DMS79 treated with DMSO at 0.1 percent for 48 hours (cell line): ENCODE measurements at regions not wholly inside any gene's neighbourhood (a gene's known extent, or its start where the extent isn't known, plus 50 kb on each side); places are given as distances from the start of the nearest gene placed in this dataset.
"Not testable (repeated sequence)": the region's sequence is repeated elsewhere in the genome, so short reads cannot be mapped to it uniquely, and the experiment has no call there.

ENCODE experiments used
- DNase-seq: peaks from one replicate; lab custom pipeline; 2025; lab: John Stamatoyannopoulos, UW

GRCh38 chr10:91745090-91745831 lies 53.0 kb upstream of the TNKS2 start:
- DNase-seq: no peak

DNA sequence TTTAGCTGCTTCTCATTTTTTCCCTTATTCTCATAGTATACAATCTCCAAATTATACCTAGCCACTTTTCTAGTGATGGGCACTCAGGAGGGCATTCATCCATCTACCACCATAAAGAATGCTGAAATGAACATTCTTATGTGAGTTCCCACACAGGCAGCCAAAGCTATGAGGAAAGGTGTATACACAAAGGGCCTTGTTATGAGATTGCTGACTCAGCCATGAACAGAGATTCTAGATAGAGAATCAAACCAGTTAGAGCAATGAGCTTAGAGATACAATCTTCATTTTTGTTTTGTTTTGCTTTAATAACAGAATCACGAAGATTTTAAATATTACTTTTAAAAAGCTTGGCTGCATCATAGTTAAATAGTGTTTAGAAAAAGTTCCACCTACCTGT lies 54.8 kb upstream of the TNKS2 start:
- DNase-seq: no peak

DNA sequence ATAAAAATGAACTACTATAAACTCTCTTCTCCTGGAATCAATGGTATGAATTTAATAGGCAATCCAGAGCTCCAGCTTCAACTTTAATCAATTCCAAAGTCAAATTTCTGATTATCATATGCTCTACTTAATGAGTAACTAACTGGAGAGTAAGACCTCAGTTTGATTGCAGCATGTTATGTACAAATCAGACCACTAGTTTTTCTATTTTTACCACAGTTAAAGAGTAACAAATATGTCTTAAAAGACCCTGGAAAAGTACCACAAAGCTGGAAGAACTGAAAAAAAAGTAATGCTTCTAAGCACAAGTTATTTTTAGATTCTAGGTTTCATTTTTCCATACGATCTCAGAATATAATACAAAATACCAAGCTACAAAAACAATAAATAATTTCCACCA lies 56.0 kb upstream of the TNKS2 start:
- no peak for DNase-seq

DNA sequence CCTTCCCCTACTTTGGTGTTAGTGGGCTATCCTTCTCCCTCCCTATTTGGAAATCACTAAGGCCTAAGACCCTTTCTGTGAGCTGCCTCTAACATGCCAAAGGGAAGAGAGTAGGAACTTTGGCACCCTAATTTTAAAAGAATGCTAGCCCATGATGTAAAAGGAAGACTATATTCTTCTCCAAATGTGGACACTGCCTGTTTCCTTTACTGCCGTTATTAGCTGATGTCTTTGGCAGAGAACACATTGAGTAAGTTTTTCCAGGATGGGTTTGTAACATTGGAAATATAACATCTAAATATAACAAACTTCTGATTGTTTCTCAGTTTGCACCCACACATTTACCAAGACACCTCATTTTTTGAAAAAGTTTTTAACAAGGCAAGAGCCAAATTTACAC lies 56.9 kb upstream of the TNKS2 start:
- DNase-seq: no peak

- no peak for DNase-seq
Measured at GRCh38 chr10:91740353-91740924, 57.8 kb upstream of the TNKS2 start.

DNA sequence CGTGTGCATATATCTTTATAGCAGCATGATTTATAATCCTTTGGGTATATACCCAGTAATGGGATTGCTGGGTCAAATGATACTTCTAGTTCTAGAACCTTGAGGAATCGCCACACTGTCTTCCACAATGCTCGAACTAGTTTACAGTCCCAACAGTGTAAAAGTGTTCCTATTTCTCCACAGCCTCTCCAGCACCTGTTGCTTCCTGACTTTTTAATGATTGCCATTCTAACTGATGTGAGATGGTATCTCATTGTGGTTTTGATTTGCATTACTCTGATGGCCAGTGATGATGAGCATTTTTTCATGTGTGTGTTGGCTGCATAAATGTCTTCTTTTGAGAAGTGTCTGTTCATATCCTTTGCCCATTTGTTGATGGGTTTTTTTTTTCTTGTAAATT lies 66.0 kb upstream of the TNKS2 start:
- DNase-seq: not testable (repeated sequence)

- not testable (repeated sequence) for DNase-seq
Measured at GRCh38 chr10:91729339-91729738, 68.9 kb upstream of the TNKS2 start.

DNA sequence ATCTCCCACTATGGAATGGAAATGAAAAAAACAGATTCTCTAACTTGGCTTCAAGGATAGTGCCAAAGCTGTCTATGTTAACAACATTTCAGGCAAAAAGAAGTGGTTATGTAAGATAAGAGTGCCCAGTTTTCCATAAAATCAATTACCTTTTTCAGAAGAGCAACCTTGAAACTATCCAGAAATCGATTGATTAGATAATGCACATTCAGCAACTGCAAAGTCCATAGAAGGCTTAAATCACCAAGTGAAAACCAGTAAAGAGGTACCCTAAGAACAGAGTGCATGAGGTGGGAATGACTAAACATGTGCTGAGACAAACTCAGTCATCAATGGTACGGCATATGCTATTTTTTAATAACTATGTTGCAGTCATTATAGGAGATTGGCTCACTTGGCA lies 71.9 kb upstream of the TNKS2 start:
- no peak for DNase-seq

- DNase-seq: no peak
Measured at GRCh38 chr10:91724933-91725332, 73.3 kb upstream of the TNKS2 start.

DNA sequence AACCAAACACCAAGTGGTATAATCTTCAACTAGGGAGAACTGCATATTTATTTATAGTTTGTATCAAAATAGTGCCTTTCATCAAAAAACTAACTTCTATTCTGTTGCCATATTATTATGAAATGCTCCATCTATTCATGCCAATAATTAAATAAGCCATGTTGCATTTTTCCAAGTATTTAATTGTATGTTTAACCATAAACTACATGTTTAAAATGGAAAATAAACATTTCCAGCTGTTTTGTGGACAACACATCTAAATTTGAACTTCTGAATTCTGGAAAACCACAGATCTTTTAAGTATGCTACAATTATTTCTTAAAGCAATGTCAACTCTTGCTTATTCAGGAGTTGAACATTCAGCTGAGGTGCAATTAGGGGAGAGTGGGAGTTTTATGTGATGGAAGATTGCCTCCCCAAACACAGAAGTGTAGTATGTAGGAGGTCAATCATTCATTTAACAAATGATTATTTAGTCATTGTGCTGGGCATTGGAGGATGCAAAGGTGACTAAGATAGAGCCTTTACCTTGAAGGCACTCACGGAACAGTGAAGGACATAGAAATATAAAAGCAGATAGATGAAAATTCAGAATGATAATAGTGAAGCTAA lies 80.7 kb upstream of the PPP1R3C start:
- no peak for DNase-seq

DNA sequence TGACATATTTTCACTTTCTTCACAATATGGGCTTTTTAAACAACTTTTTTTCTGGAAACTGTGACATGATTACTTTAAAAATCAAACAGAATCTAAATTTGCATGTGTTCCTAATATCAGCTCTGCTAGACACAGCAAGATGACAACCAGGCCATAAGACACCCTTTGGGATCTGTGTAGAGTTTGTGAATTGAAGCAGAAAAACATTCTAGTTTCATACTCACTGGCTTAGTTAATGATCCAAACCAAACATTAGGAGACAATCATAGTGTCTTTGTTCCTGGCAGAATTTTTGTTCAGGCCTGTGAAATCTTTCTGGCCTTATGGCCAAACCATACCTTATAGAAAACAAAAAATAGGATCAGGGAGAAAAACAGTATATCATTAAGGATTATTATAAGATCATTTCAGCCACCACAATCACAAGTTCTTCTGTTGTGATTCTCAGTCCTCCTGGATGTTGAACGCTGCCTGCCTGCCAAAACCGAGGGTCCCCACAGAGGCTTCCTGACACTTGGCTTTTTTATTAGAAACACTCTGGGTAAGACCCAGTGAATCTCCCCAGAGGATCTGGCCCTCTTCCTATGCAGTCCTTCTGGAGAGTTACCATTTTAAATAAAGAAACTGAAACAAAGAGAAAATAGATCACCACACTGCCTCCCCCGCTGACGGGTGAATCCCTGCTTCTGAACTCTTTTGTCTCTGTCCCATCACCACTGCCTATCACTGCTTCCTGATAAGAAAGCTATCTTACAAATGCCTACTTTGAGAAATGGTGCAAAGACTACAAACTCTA lies 79.2 kb upstream of the PPP1R3C start:
- no peak for DNase-seq

DNA sequence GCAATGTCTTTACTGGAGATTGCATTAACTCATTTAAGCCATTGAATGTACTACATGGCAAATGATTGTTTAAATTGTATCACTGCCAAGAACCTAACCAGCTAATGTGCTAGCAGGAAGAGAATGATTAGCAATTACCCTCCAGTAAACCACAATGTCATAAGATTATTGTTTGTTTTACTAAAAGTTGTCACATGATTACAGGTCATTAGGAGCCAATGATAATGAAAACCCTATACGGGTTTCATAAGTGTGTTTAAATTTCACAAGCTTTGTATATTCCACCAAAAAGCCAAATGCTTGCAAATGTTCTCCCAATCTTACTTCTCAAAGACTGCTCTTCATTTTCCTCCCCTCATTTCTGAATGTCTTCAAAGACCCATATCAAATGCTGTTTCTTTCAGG lies 76.5 kb upstream of the PPP1R3C start:
- DNase-seq: peak; percentile 34

DNA sequence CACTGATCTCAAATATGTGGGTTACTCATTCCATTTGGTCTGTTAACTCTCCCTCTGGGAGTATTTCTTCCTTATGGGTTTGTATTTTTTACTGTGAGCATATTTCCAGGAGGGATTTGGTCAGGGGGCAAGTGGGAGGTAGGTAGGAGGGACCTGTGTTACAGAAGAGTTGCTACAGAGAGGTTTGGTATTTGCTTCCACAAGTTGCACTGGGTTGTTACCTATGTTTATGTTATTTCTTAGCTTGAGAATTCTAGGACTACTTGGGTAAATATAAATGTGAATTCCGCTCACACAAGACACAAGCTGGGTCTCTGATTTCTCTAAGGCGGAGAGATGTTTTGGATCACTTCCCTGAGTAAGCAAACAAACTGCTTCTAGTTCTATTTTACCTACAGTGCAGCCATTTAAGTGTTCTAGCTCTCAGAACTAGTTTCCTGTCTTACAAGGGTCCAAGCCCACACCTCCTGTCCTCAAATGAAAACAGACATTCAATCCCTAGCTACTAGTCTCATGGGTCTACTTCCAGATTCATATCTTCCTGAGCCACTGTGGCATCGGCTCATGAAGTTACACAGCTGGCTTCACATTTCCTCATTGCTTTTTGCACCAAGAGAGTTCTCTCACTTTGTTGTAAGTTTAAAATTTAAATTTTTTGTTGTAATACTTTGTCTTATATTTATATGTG lies 75.4 kb upstream of the PPP1R3C start:
- peak; percentile 23 for DNase-seq

DNA sequence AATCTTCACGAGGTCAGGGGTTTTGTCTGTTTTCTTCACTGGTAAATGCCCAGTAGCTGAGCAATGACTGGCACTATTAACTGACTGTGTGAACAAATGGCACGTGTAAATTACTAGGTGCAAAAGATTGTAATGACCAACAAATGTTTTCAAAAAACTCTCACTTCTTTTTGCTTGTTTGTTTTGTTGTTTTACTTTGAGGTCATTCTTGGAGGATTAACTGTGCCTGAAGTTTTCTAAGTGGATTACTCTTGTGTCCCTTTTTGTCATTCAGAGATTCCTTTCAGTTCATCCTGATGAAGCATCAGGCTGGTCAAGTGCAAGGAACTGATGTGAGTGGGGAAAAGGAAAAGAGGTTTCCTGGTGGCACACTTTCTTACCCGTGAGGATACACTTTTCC lies 74.4 kb upstream of the PPP1R3C start:
- no peak for DNase-seq

- no peak for DNase-seq
Measured at GRCh38 chr10:91705948-91706670, 73.2 kb upstream of the PPP1R3C start.

- DNase-seq: no peak
Measured at GRCh38 chr10:91702620-91703019, 69.7 kb upstream of the PPP1R3C start.

DNA sequence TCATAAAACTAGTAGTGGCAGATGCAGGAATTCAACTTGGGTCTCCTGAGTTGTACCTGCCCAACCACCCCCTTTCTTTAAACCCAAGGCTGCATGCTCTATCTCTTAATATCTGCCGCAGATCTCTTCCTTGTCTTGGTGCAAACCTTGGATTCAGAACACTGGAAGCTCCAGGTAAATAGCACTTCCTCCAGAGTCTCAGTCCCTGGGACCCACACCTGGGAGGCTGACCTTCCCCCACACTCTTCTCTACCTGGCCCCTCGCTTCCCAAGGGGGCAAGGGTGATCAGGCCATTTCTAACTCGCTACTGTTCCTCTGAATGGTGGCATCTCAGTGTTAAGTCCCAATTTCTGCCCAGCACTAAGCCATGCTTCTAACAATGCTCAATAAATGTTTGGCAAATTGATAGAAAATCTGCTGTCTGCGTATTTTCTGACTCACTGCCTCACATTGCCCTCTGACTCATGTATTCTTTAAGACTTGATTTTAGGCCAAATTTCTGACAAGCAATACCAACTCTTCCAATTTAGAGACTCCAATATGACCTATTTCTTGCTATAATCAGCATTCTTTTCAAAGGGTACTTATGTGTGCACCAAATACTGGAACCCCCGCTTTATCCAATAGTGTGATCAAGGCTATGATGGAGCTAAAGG lies 68.0 kb upstream of the PPP1R3C start:
- no peak for DNase-seq

DNA sequence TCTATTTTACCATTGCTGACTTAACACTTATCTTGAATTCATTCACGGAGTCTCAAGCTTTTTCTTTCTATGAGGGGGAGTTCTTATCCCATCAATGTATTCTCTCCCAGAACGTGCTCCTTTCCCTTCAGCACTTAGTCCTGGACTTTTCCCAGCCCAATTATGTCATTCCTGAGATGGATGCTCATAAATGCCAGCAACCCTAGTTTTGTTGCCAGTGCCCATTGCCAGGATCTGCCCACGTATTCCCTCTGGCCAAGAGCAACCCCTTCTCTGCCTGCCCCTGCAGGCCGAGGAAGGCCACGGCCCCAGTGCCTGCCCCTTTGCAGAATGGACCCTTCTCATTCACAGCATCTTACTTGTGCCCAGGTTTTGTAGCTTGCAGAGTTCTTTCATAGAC lies 67.4 kb upstream of the PPP1R3C start:
- DNase-seq: no peak

GRCh38 chr10:91698258-91698657 lies 65.4 kb upstream of the PPP1R3C start:
- no peak for DNase-seq

DNA sequence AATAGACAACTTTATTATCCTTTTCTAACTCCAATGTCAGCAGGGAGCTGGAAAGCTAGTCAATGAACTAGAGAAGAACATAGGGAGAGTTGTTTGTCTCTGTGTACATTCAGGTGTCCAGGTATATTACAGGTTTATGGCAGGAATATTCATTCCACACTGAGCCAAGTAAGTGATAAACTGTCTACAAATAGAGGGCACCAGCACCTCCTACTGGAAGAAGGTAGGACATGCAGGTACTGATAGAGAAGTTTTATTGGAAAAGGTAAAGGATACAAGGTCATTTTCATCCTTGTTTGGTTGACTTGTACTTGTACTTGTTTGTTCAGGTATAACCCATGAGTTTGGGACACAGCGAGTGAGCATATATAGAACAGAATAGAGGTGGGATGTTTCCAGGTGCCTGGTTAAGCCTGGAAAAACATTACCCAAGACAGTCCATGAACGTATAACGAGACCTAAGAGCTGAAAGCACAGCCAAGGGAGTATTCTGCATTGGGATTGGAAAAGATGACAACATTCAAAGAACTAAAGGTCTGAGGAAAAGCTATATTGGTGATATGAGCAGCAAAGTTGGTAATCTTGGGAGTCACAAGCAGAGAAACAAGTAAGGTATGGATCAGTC lies 61.4 kb upstream of the PPP1R3C start:
- no peak for DNase-seq

GRCh38 chr10:91691981-91692380 lies 59.1 kb upstream of the PPP1R3C start:
- no peak for DNase-seq
